Vagina (tissue), 2 donors: ENCODE measurements at regions not wholly inside any gene's neighbourhood (a gene's known extent, or its start where the extent isn't known, plus 50 kb on each side); places are given as distances from the start of the nearest gene placed in this dataset.
"Not testable (repeated sequence)": the region's sequence is repeated elsewhere in the genome, so short reads cannot be mapped to it uniquely, and the experiment has no call there.

ENCODE experiments used
- DNase-seq, 2 donors: peaks; one replicate each; pipeline ENCODE4 v3.0.0-alpha.2; 2017; ENCODE audit errors: extremely low spot score in 2 of 2
- H3K27ac ChIP-seq: fragments of 200-600 bp; sonication (generic); one replicate; pipeline ENCODE4 v1.5.1; 2019
- H3K27me3 ChIP-seq: fragments of 200-600 bp; sonication (generic); one replicate; pipeline ENCODE4 v1.5.1; 2019
- H3K36me3 ChIP-seq, 2 donors: fragments of 200-600 bp; sonication (generic); one replicate each; pipeline ENCODE4 v1.5.1; 2017 to 2019
- H3K4me1 ChIP-seq: fragments of 200-600 bp; sonication (generic); one replicate; pipeline ENCODE4 v1.5.1; 2019
- H3K4me3 ChIP-seq, 2 donors: fragments of 200-600 bp; sonication (generic); 1 replicate in 1 of 2; 2 replicates in 1 of 2; pipeline ENCODE4 v1.5.1; 2016 to 2019
- H3K9me3 ChIP-seq: fragments of 200-600 bp; sonication (generic); one replicate; pipeline ENCODE4 v1.5.1; 2019
- POLR2A ChIP-seq, 2 donors: fragments of 450-650 bp; IDR thresholded peaks; one replicate each; pipeline ENCODE4 v1.6.1; 2017; ENCODE audit warnings: antibody characterized with exemption in 2 of 2, mild to moderate bottlenecking in 2 of 2, moderate library complexity in 2 of 2
- POLR2AphosphoS5 ChIP-seq, 2 donors: sonication (generic); formaldehyde crosslinking; IDR thresholded peaks; one replicate each; pipeline ENCODE4 v1.9.0; 2017; ENCODE audit warnings: antibody characterized with exemption in 2 of 2, mild to moderate bottlenecking in 2 of 2, low read depth in 1 of 2; ENCODE audit not compliant: insufficient read depth in 1 of 2
- intact Hi-C: fragments of 100-400 bp; cut with DNase I; formaldehyde crosslinking; loops from one replicate; pipeline ENCODE4 v1.15.1; 2023
- TF ChIP-seq, protein P1 (sequence below), 3 experiments: fragments of 450-650 bp in 2 of 3; fragments of 200-600 bp in 1 of 3; sonication (generic) in 1 of 3; IDR thresholded peaks; one replicate each; pipeline ENCODE4 v1.5.1; 2017 to 2019; ENCODE audit warnings: antibody characterized with exemption in 3 of 3, mild to moderate bottlenecking in 2 of 3, moderate library complexity in 2 of 3

DNA sequence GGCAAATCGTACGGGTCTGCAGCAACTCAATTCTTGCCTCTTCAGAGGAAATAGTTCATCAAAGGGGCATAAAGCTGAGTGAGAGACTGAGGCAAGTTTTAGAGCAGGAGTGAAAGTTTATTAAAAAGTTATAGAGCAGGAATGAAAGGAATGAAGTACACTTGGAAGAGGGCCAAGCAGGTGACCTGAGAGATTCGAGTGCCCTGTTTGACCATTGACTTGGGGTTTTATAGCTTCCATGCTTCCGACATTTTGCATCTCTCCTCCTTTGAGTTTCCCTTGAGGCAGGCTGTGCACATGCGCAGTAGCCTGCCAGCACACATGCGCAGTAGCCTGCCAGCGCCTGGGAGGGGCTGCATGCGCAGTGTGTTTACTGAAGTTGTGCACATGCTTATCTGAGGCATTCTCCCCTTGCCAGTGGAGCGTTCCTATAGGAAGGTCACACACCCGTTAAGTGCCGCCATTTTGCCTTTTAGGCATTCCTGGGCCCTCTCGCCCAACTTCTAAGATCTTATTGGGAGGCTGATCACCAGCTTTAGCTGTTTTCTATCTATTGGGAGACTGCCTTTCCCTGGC lies 265.5 kb upstream of the MGAT5 start:
- no peak for TF ChIP-seq POLR2A (IDR thresholded peaks at IDR 0.05)
- TF ChIP-seq POLR2AphosphoS5 (IDR thresholded peaks at IDR 0.05; ENCODE audit: insufficient read depth in 1 of 2, low read depth in 1 of 2): no peak
- TF ChIP-seq, protein P1, sequence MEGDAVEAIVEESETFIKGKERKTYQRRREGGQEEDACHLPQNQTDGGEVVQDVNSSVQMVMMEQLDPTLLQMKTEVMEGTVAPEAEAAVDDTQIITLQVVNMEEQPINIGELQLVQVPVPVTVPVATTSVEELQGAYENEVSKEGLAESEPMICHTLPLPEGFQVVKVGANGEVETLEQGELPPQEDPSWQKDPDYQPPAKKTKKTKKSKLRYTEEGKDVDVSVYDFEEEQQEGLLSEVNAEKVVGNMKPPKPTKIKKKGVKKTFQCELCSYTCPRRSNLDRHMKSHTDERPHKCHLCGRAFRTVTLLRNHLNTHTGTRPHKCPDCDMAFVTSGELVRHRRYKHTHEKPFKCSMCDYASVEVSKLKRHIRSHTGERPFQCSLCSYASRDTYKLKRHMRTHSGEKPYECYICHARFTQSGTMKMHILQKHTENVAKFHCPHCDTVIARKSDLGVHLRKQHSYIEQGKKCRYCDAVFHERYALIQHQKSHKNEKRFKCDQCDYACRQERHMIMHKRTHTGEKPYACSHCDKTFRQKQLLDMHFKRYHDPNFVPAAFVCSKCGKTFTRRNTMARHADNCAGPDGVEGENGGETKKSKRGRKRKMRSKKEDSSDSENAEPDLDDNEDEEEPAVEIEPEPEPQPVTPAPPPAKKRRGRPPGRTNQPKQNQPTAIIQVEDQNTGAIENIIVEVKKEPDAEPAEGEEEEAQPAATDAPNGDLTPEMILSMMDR (IDR thresholded peaks at IDR 0.05): no peak
- H3K9me3 ChIP-seq: no peaks in the 10 kb centered on the region
- intact Hi-C loops: no loop called here
- no peaks in the 10 kb centered on the region for H3K36me3 ChIP-seq
- no peak overlapping the region for H3K4me3 ChIP-seq
- no peak overlapping the region for H3K27ac ChIP-seq
- no peaks in the 10 kb centered on the region for H3K4me1 ChIP-seq
- peak; percentile 52 to 81 for DNase-seq
- no peaks in the 10 kb centered on the region for H3K27me3 ChIP-seq

DNA sequence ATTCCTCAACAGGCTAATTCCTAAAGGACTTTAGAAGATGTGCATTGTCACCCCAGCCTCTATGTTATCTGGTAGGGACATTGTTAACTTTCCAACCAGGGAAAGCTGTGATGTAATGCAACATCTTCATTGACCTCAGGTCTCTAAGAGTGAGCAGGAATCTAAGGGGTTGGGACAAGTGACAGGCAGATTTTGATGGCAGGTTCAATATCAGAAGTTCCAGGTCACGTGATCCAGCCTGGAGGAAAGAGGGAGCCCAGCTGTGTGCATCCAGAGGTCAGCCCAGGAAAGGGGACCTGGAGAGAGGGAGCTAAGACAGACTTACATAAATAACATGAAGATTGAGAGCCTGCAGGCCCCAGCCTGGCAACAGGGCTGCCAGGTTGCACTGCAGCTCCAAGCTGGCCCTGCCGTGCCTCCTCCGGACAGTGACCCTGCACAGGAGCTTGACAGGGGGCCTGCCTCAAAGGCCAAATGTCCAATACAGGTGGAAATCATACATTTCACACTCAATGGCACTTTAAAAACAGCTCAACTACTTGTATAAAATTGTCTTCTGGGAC lies 262.2 kb upstream of the MGAT5 start:
- H3K27me3 ChIP-seq: no peaks in the 10 kb centered on the region
- peak in 1 of 2 donors; percentile 90 for DNase-seq
- intact Hi-C loops: no loop called here
- H3K9me3 ChIP-seq: no peaks in the 10 kb centered on the region
- no peaks in the 10 kb centered on the region for H3K36me3 ChIP-seq
- TF ChIP-seq POLR2A (IDR thresholded peaks at IDR 0.05) (no peak), POLR2AphosphoS5 (IDR thresholded peaks at IDR 0.05; ENCODE audit: insufficient read depth in 1 of 2, low read depth in 1 of 2) (no peak)
- TF ChIP-seq, protein P1 (IDR thresholded peaks at IDR 0.05): no peak
- H3K4me1 ChIP-seq: no peaks in the 10 kb centered on the region
- no peak overlapping the region for H3K4me3 ChIP-seq
- H3K27ac ChIP-seq: no peak overlapping the region

DNA sequence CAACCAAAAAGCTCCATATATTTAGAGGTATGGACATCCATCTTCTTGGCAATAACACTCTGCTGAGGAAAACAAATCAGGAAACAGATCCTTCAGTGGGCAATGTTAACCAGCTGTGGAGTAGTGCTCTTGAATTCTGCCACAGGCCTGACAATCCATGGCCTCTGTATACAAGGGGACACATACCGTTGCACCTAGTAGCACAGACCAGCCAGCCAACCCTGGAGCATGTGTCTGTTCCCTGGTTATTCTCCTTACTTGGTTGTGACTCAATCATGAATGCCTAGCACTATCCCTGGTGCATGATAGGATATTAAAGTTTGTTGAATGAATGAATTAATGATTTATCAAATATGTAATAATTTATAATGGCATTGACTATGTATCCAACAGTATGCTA lies 261.4 kb upstream of the MGAT5 start:
- intact Hi-C loops: no loop called here
- no peak for DNase-seq
- Histone ChIP-seq H3K4me3 (no peak overlapping the region), H3K4me1 (no peaks in the 10 kb centered on the region), H3K27me3 (no peaks in the 10 kb centered on the region), H3K9me3 (no peaks in the 10 kb centered on the region), H3K36me3 (no peaks in the 10 kb centered on the region), H3K27ac (no peak overlapping the region)
- no peak for TF ChIP-seq POLR2AphosphoS5 (IDR thresholded peaks at IDR 0.05; ENCODE audit: insufficient read depth in 1 of 2, low read depth in 1 of 2)
- TF ChIP-seq, protein P1 (IDR thresholded peaks at IDR 0.05): no peak
- no peak for TF ChIP-seq POLR2A (IDR thresholded peaks at IDR 0.05)

DNA sequence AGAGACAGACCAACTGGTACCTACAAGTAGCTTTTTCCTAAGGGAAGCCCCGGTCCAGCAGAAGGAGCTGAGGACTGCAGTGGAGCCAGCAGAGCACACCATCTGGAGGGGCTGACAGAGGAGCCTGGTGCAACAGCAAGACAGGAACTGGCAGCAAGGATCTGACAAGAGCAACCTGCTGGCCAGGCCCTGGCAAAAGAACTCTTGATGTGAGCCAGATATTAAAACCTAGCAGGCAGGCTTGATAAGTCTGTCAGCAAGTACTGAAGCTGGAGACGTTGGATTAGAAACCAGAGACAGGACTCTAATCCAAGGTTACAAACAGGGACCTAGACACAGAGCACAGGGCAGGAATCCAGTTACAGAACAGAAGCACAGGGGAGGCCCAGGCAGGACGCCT lies 260.7 kb upstream of the MGAT5 start:
- H3K36me3 ChIP-seq: no peaks in the 10 kb centered on the region

DNA sequence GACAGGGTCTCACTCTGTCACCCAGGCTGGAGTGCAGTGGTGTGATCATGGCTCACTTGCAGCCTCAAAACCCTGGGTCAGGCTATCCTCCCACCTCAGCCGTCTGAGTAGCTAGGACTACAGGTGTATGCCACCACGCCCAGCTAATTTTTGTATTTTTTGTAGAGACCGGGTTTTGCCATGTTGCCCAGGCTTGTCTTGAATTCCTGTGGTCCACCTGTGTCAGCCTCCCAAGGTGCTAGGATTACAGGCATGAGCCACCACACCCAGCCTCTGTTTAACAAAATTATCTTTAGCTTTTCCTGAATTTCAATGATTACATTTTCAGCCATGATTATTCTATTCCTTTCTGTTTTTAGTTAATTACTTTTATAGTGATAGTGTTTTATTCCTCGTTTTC lies 255.1 kb upstream of the MGAT5 start:
- H3K9me3 ChIP-seq, H3K27ac ChIP-seq, H3K4me3 ChIP-seq, H3K36me3 ChIP-seq, H3K4me1 ChIP-seq, DNase-seq, H3K27me3 ChIP-seq, intact Hi-C loops: not testable (repeated sequence)

More for the DNA sequence above, 260.7 kb upstream of the MGAT5 start:
- no peak overlapping the region for H3K4me3 ChIP-seq
- no peaks in the 10 kb centered on the region for H3K9me3 ChIP-seq
- TF ChIP-seq POLR2A (IDR thresholded peaks at IDR 0.05) (no peak), POLR2AphosphoS5 (IDR thresholded peaks at IDR 0.05; ENCODE audit: insufficient read depth in 1 of 2, low read depth in 1 of 2) (no peak)
- TF ChIP-seq, protein P1 (IDR thresholded peaks at IDR 0.05): no peak
- H3K4me1 ChIP-seq: no peaks in the 10 kb centered on the region
- intact Hi-C loops: no loop called here
- H3K27ac ChIP-seq: no peak overlapping the region
- no peak for DNase-seq
- H3K27me3 ChIP-seq: no peaks in the 10 kb centered on the region
